ENCODE measurements at regions not wholly inside any gene's neighbourhood (a gene's known extent, or its start where the extent isn't known, plus 50 kb on each side); places are given as distances from the start of the nearest gene placed in this dataset.

DNA sequence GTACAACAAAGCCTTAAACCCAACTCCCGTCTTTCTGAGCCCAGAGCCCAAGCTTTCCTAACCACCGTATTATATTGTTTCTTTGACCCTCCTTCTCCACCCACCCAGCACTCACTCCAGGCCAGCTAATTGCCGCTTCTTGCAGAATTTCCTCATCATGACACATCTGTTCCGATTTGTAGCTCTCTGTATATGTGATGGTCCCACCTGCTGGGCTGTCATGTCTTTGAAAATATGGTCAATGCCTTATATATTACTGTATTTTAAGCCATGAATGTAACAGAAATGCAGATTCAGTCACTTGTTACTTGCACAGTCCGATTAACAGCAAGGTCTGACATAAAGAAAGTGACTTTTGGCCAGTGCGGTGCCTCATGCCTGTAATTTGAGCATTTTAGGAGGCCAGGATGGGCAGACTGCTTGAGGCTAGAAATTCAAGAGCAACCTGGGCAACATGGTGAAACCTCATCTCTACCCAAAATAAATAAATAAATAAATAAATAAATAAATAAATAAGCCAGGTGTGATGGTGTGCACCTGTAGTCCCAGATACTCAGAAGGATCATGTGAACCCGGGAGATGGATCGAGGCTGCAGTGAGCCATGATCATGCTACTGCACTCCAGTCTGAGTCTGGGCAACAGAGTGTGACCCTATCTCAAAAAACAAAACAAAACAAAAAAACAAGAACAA lies 359.8 kb downstream of the ATP23 start:
- no peak for DNase-seq (ENCODE audit: low spot score in 2 of 2, unreplicated experiment in 2 of 2)
- no peaks in the 10 kb centered on the region for H3K36me3 Mint-ChIP-seq
- no peak for TF ChIP-seq CTCF (IDR thresholded peaks at IDR 0.05; ENCODE audit: unreplicated experiment)
- no peak overlapping the region for H3K4me3 Mint-ChIP-seq
- H3K9me3 Mint-ChIP-seq, result no peaks in the 10 kb centered on the region
- H3K27ac Mint-ChIP-seq, result no peak overlapping the region
- peaks cover 26% of the 10 kb centered on the region for H3K4me1 Mint-ChIP-seq
- H3K27me3 Mint-ChIP-seq (ENCODE audit: low read depth), result no peaks in the 10 kb centered on the region

DNA sequence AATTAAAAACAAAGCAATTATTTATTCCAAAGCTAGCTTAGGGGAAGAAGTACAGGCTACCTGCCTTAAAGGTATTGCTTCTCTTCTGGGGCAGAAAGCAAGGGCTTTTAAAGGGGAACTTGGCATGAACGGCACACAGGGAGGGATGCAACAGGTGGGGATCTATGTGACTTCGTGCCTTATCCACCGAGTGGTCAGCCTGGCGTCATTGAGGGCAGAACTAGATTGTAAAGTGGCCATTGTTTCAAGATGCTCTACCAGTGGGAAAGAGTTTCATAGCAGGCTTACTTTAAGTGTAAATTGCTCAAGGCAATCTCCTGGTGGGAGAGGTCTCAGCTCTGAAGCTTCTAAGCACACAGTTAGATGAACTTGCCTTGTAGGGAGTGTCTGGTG lies 360.4 kb downstream of the ATP23 start:
- no peak for DNase-seq (ENCODE audit: low spot score in 2 of 2, unreplicated experiment in 2 of 2)
- peaks cover 5% of the 10 kb centered on the region for H3K9me3 Mint-ChIP-seq
- TF ChIP-seq CTCF (IDR thresholded peaks at IDR 0.05; ENCODE audit: unreplicated experiment), result no peak
- no peak overlapping the region for H3K27ac Mint-ChIP-seq
- H3K4me1 Mint-ChIP-seq, result peaks cover 23% of the 10 kb centered on the region
- no peaks in the 10 kb centered on the region for H3K36me3 Mint-ChIP-seq
- no peaks in the 10 kb centered on the region for H3K27me3 Mint-ChIP-seq (ENCODE audit: low read depth)
- no peak overlapping the region for H3K4me3 Mint-ChIP-seq

DNA sequence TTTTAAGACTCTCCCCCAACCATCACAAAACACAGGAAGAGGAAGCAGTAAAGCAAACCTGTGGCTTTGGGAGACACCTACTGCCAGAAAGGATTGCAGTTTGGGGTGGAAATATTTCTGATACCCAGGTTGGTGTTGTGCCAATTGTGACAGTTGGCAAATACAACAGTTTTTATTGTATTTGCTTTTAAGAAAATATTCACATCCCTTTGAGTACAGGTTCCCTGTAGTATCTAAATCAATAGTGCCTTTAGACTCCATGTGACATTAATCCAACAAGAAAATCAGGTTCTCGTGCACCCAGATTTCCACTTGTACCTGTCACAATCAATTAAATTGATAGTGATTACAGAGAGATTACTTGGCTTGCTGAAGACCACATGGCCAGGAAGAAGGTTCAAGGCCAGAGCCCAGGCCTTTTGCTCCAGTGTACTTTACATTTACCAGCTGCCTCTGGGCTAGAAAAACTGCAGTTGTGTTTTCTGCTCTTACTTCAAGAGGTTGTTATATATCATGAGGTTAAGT lies 361.2 kb downstream of the ATP23 start:
- H3K27ac Mint-ChIP-seq, result no peak overlapping the region
- peaks cover 2% of the 10 kb centered on the region for H3K36me3 Mint-ChIP-seq
- TF ChIP-seq CTCF (IDR thresholded peaks at IDR 0.05; ENCODE audit: unreplicated experiment), result no peak
- no peak for DNase-seq (ENCODE audit: low spot score in 2 of 2, unreplicated experiment in 2 of 2)
- no peak overlapping the region for H3K4me3 Mint-ChIP-seq
- H3K27me3 Mint-ChIP-seq (ENCODE audit: low read depth), result no peaks in the 10 kb centered on the region
- H3K9me3 Mint-ChIP-seq, result peaks cover 10% of the 10 kb centered on the region
- H3K4me1 Mint-ChIP-seq, result peaks cover 17% of the 10 kb centered on the region

- H3K4me3 Mint-ChIP-seq, result no peak overlapping the region
- peaks cover 18% of the 10 kb centered on the region for H3K9me3 Mint-ChIP-seq
- H3K27me3 Mint-ChIP-seq (ENCODE audit: low read depth), result no peaks in the 10 kb centered on the region
- H3K27ac Mint-ChIP-seq, result no peak overlapping the region
- H3K36me3 Mint-ChIP-seq, result peaks cover 4% of the 10 kb centered on the region
- no peak for DNase-seq (ENCODE audit: low spot score in 2 of 2, unreplicated experiment in 2 of 2)
- TF ChIP-seq CTCF (IDR thresholded peaks at IDR 0.05; ENCODE audit: unreplicated experiment), result no peak
- H3K4me1 Mint-ChIP-seq, result peaks cover 12% of the 10 kb centered on the region
Observed at GRCh38 chr12:58306266-58307000, 365.1 kb downstream of the ATP23 start.

- Mint-ChIP-seq H3K4me3 (no peak overlapping the region), H3K27ac (no peak overlapping the region)
- no peak for DNase-seq (ENCODE audit: low spot score in 2 of 2, unreplicated experiment in 2 of 2)
Observed at GRCh38 chr12:58309806-58310205, 368.4 kb downstream of the ATP23 start.

More at GRCh38 chr12:58309806-58310205, 368.4 kb downstream of the ATP23 start:
- Mint-ChIP-seq H3K36me3 (peaks cover 4% of the 10 kb centered on the region), H3K9me3 (peaks cover 27% of the 10 kb centered on the region), H3K27me3 (ENCODE audit: low read depth) (no peaks in the 10 kb centered on the region), H3K4me1 (no peaks in the 10 kb centered on the region)
- TF ChIP-seq CTCF (IDR thresholded peaks at IDR 0.05; ENCODE audit: unreplicated experiment), result no peak
